ENCODE measurements at regions not wholly inside any gene's neighbourhood (a gene's known extent, or its start where the extent isn't known, plus 50 kb on each side); places are given as distances from the start of the nearest gene placed in this dataset.

- intact Hi-C loops (cut with DNase I, micrococcal nuclease), result no loop called here
- ATAC-seq (no peak), DNase-seq (no peak)
Measured at GRCh38 chr2:16298866-16299265, 358.5 kb downstream of the MYCN start.

- intact Hi-C loops (cut with DNase I, micrococcal nuclease), result no loop called here
- DNase-seq (no peak), ATAC-seq (no peak)
Measured at GRCh38 chr2:16296331-16297250, 356.2 kb downstream of the MYCN start.

GRCh38 chr2:16296038-16296290 lies 355.6 kb downstream of the MYCN start:
- DNase-seq (no peak), ATAC-seq (no peak)
- intact Hi-C loops (cut with DNase I, micrococcal nuclease), result no loop called here

GRCh38 chr2:16294791-16295190 lies 354.4 kb downstream of the MYCN start:
- intact Hi-C loops (cut with DNase I, micrococcal nuclease), result no loop called here
- no peak for DNase-seq
- no peak for ATAC-seq

GRCh38 chr2:16293871-16294270 lies 353.5 kb downstream of the MYCN start:
- intact Hi-C loops (cut with DNase I, micrococcal nuclease), result no loop called here
- ATAC-seq (no peak), DNase-seq (no peak)

GRCh38 chr2:16293398-16293797 lies 353.0 kb downstream of the MYCN start:
- intact Hi-C loops (cut with DNase I, micrococcal nuclease), result no loop called here
- no peak for ATAC-seq
- DNase-seq, result no peak

- intact Hi-C loops (cut with DNase I, micrococcal nuclease), result no loop called here
- DNase-seq (no peak), ATAC-seq (no peak)
Measured at GRCh38 chr2:16291731-16292550, 351.6 kb downstream of the MYCN start.

- ATAC-seq, result no peak
- intact Hi-C loops (cut with DNase I, micrococcal nuclease), result no loop called here
Measured at GRCh38 chr2:16291226-16291625, 350.9 kb downstream of the MYCN start.

GRCh38 chr2:16290311-16291020 lies 350.1 kb downstream of the MYCN start:
- ATAC-seq, result no peak
- intact Hi-C loops (cut with DNase I, micrococcal nuclease), result no loop called here
- DNase-seq, result no peak

More at GRCh38 chr2:16291226-16291625, 350.9 kb downstream of the MYCN start:
- DNase-seq, result no peak

GRCh38 chr2:16288371-16289112 lies 348.2 kb downstream of the MYCN start:
- no peak for DNase-seq
- ATAC-seq, result no peak
- intact Hi-C loops (cut with DNase I, micrococcal nuclease), result no loop called here

- DNase-seq (no peak), ATAC-seq (no peak)
- intact Hi-C loops (cut with DNase I, micrococcal nuclease), result no loop called here
Measured at GRCh38 chr2:16287831-16288230, 347.5 kb downstream of the MYCN start.

- no peak for ATAC-seq
- intact Hi-C loops (cut with DNase I, micrococcal nuclease), result no loop called here
Measured at GRCh38 chr2:16287281-16287680, 346.9 kb downstream of the MYCN start.

GRCh38 chr2:16285813-16286510 lies 345.6 kb downstream of the MYCN start:
- intact Hi-C loops (cut with DNase I, micrococcal nuclease), result no loop called here
- no peak for ATAC-seq
- DNase-seq, result no peak

More at GRCh38 chr2:16287281-16287680, 346.9 kb downstream of the MYCN start:
- DNase-seq, result no peak

GRCh38 chr2:16284941-16285625 lies 344.7 kb downstream of the MYCN start:
- ATAC-seq, result no peak
- intact Hi-C loops (cut with DNase I, micrococcal nuclease), result loop anchor here in 1 of 2 donors (5.0 kb wide), 1 partner anchor 348 kb away; no protein-coding TSS in a partner anchor

GRCh38 chr2:16283071-16283850 lies 342.9 kb downstream of the MYCN start:
- intact Hi-C loops (cut with DNase I, micrococcal nuclease), result loop anchor here in 1 of 2 donors (5.0 kb wide), 1 partner anchor 346 kb away; no protein-coding TSS in a partner anchor
- ATAC-seq, result no peak
- no peak for DNase-seq

More at GRCh38 chr2:16284941-16285625, 344.7 kb downstream of the MYCN start:
- no peak for DNase-seq

GRCh38 chr2:16282511-16282910 lies 342.2 kb downstream of the MYCN start:
- intact Hi-C loops (cut with DNase I, micrococcal nuclease), result loop anchor here in 1 of 2 donors (5.0 kb wide), 1 partner anchor 345 kb away; no protein-coding TSS in a partner anchor
- DNase-seq (no peak), ATAC-seq (no peak)

Measured in left colon (tissue), 2 donors.